H9 (cell line): ENCODE measurements at regions not wholly inside any gene's neighbourhood (a gene's known extent, or its start where the extent isn't known, plus 50 kb on each side); places are given as distances from the start of the nearest gene placed in this dataset.

ENCODE experiments used
- DNase-seq: peaks from one replicate; pipeline ENCODE4 v3.0.0-alpha.2; 2017
- H2AFZ ChIP-seq: one replicate; pipeline ENCODE4 v1.6.1; 2013; ENCODE audit warnings: mild to moderate bottlenecking, low read length, control low read depth, moderate library complexity
- H2AK5ac ChIP-seq: 2 replicates; pipeline ENCODE4 v1.6.1; 2013; ENCODE audit warnings: low read length, control low read depth, mixed read lengths; ENCODE audit not compliant: insufficient read length
- H2BK120ac ChIP-seq: one replicate; pipeline ENCODE4 v1.6.1; 2013; ENCODE audit warnings: low read depth, mild to moderate bottlenecking, low read length, control low read depth, inconsistent platforms; ENCODE audit not compliant: poor library complexity, severe bottlenecking
- H2BK12ac ChIP-seq: 2 replicates; pipeline ENCODE4 v1.6.1; 2013; ENCODE audit warnings: low read length, control low read depth, mixed read lengths, low read depth; ENCODE audit not compliant: insufficient read length
- H2BK15ac ChIP-seq: 2 replicates; pipeline ENCODE4 v1.6.1; 2013; ENCODE audit warnings: low read depth, low read length, control low read depth
- H2BK20ac ChIP-seq: one replicate; pipeline ENCODE4 v1.6.1; 2013; ENCODE audit warnings: low read depth, mild to moderate bottlenecking, low read length, control low read depth, inconsistent platforms; ENCODE audit not compliant: poor library complexity, severe bottlenecking
- H2BK5ac ChIP-seq: 2 replicates; pipeline ENCODE4 v1.6.1; 2013; ENCODE audit warnings: low read length, control low read depth, mixed read lengths; ENCODE audit not compliant: insufficient read length
- H3K14ac ChIP-seq: 2 replicates; pipeline ENCODE4 v1.6.1; 2013; ENCODE audit warnings: low read length, control low read depth; ENCODE audit not compliant: insufficient read depth
- H3K18ac ChIP-seq: 2 replicates; pipeline ENCODE4 v1.6.1; 2013; ENCODE audit warnings: low read depth, mild to moderate bottlenecking, mixed read lengths, low read length, control low read depth; ENCODE audit not compliant: insufficient read length
- H3K23ac ChIP-seq: 2 replicates; pipeline ENCODE4 v1.6.1; 2013; ENCODE audit warnings: low read length, control low read depth, mixed read lengths, low read depth; ENCODE audit not compliant: insufficient read length
- H3K23me2 ChIP-seq: 2 replicates; pipeline ENCODE4 v1.6.1; 2013; ENCODE audit warnings: low read depth, mild to moderate bottlenecking, mixed read lengths, low read length, control low read depth; ENCODE audit not compliant: insufficient read length, poor library complexity, severe bottlenecking
- H3K27ac ChIP-seq: 2 replicates; pipeline ENCODE4 v1.5.1; 2013; ENCODE audit warnings: low read length, control low read depth, mixed read lengths, low read depth; ENCODE audit not compliant: insufficient read length
- H3K27me3 ChIP-seq: 2 replicates; pipeline ENCODE4 v1.6.1; 2013; ENCODE audit warnings: low read length, control low read depth, inconsistent platforms; ENCODE audit not compliant: insufficient read depth
- H3K4ac ChIP-seq: 2 replicates; pipeline ENCODE4 v1.6.1; 2013; ENCODE audit warnings: low read depth, mild to moderate bottlenecking, control low read depth, inconsistent platforms, low read length, moderate library complexity
- H3K4me1 ChIP-seq: 2 replicates; pipeline ENCODE4 v1.6.1; 2013; ENCODE audit warnings: low read length, control low read depth, inconsistent platforms; ENCODE audit not compliant: insufficient read depth
- H3K4me2 ChIP-seq: 2 replicates; pipeline ENCODE4 v1.6.1; 2013; ENCODE audit warnings: low read length, control low read depth, mixed read lengths; ENCODE audit not compliant: insufficient read length, insufficient read depth
- H3K56ac ChIP-seq: 2 replicates; pipeline ENCODE4 v1.6.1; 2013; ENCODE audit warnings: low read depth, mild to moderate bottlenecking, mixed read lengths, low read length, control low read depth; ENCODE audit not compliant: insufficient read length
- H3K79me1 ChIP-seq: 2 replicates; pipeline ENCODE4 v1.6.1; 2013; ENCODE audit warnings: low read depth, mild to moderate bottlenecking, moderate library complexity, low read length, control low read depth, inconsistent platforms; ENCODE audit not compliant: insufficient read depth, poor library complexity, severe bottlenecking
- H3K79me2 ChIP-seq: 2 replicates; pipeline ENCODE4 v1.6.1; 2013; ENCODE audit warnings: low read length, control low read depth, inconsistent platforms; ENCODE audit not compliant: insufficient read depth
- H3K9ac ChIP-seq: 2 replicates; pipeline ENCODE4 v1.6.1; 2013; ENCODE audit warnings: low read length, control low read depth, mixed read lengths; ENCODE audit not compliant: insufficient read length; ENCODE audit errors: extremely low read depth
- H3K9me3 ChIP-seq: one replicate; pipeline ENCODE4 v1.6.1; 2013; ENCODE audit warnings: low read depth, low read length, inconsistent platforms; ENCODE audit not compliant: control insufficient read depth
- H3T11ph ChIP-seq: one replicate; pipeline ENCODE4 v1.6.1; 2013; ENCODE audit warnings: mild to moderate bottlenecking, low read length, control low read depth, inconsistent platforms
- H4K20me1 ChIP-seq: one replicate; pipeline ENCODE4 v1.6.1; 2013; ENCODE audit not compliant: control insufficient read depth, insufficient read length, insufficient read depth
- H4K5ac ChIP-seq: 2 replicates; pipeline ENCODE4 v1.6.1; 2013; ENCODE audit warnings: low read depth, mild to moderate bottlenecking, mixed read lengths, low read length, control low read depth; ENCODE audit not compliant: insufficient read length
- H4K8ac ChIP-seq: replicated peaks from 2 replicates; pipeline ENCODE4 v1.6.1; 2013; ENCODE audit warnings: low read length, control low read depth, mixed read lengths, low read depth; ENCODE audit not compliant: insufficient read length
- H4K91ac ChIP-seq: 2 replicates; pipeline ENCODE4 v1.6.1; 2013; ENCODE audit warnings: low read depth, mild to moderate bottlenecking, moderate library complexity, mixed read lengths, low read length, control low read depth; ENCODE audit not compliant: insufficient read length
- H3K27ac Mint-ChIP-seq, 3 experiments: 2 replicates in 2 of 3; 3 replicates in 1 of 3; pipeline ENCODE4 v1.8.0; 2020 to 2021; ENCODE audit warnings: mixed read lengths in 3 of 3, mild to moderate bottlenecking in 1 of 3, moderate library complexity in 1 of 3
- H3K27me3 Mint-ChIP-seq: 2 replicates; pipeline ENCODE4 v1.8.0; 2021; ENCODE audit warnings: low read depth, mild to moderate bottlenecking, moderate library complexity, mixed read lengths
- H3K36me3 Mint-ChIP-seq, 3 experiments: 2 replicates in 2 of 3; 3 replicates in 1 of 3; pipeline ENCODE4 v1.8.0; 2020 to 2021; ENCODE audit warnings: low read depth in 3 of 3, mixed read lengths in 3 of 3; ENCODE audit not compliant: insufficient read depth in 1 of 3
- H3K4me1 Mint-ChIP-seq, 2 experiments: 2 replicates each; pipeline ENCODE4 v1.8.0; 2020; ENCODE audit warnings: mixed read lengths in 2 of 2
- H3K4me3 Mint-ChIP-seq, 2 experiments: 2 replicates in 1 of 2; 3 replicates in 1 of 2; pipeline ENCODE4 v1.8.0; 2020 to 2021; ENCODE audit warnings: mild to moderate bottlenecking in 2 of 2, mixed read lengths in 2 of 2, moderate library complexity in 1 of 2
- H3K9me3 Mint-ChIP-seq, 2 experiments: 2 replicates in 1 of 2; 3 replicates in 1 of 2; pipeline ENCODE4 v1.8.0; 2020; ENCODE audit warnings: mild to moderate bottlenecking in 2 of 2, mixed read lengths in 2 of 2, moderate library complexity in 1 of 2
- CTCF ChIP-seq: fragments of 200-600 bp; sonication (generic); conservative IDR thresholded peaks from 3 replicates; pipeline ENCODE4 v1.8.0; 2021; ENCODE audit warnings: antibody characterized with exemption, mild to moderate bottlenecking
- WGBS: extraction: QIAGEN DNeasy Blood & Tissue Kit; methylation state at CpG from one replicate; pipeline ENCODE4 v1.1.7; 2013; ENCODE audit warnings: missing lambda C conversion rate, low lambda C conversion rate, mixed read lengths; ENCODE audit not compliant: insufficient read length; ENCODE audit errors: extremely low coverage; 5-methylcytosine and 5-hydroxymethylcytosine counted together

GRCh38 chr4:124035364-124036041 lies 638.9 kb downstream of the SPRY1 start:
- no peak for DNase-seq
- Histone ChIP-seq H3T11ph (no peak overlapping the region), H2AFZ (no peak overlapping the region), H3K79me2 (no peaks in the 10 kb centered on the region), H3K23me2 (no peaks in the 10 kb centered on the region), H3K23ac (no peak overlapping the region), H4K91ac (no peak overlapping the region), H3K14ac (no peak overlapping the region), H3K56ac (no peak overlapping the region), H2BK12ac (no peak overlapping the region), H2BK120ac (no peak overlapping the region), H4K5ac (no peak overlapping the region), H3K9ac (no peak overlapping the region), H2BK15ac (no peak overlapping the region), H3K27me3 (no peaks in the 10 kb centered on the region), H3K4ac (no peak overlapping the region), H2AK5ac (no peak overlapping the region), H3K18ac (no peak overlapping the region), H2BK20ac (no peak overlapping the region), H3K4me2 (no peak overlapping the region), H2BK5ac (no peak overlapping the region), H3K27ac (no peak overlapping the region), H3K79me1 (no peaks in the 10 kb centered on the region), H4K8ac (no peak overlapping the region), H4K20me1 (no peaks in the 10 kb centered on the region), H3K9me3 (no peaks in the 10 kb centered on the region), H3K4me1 (no peaks in the 10 kb centered on the region)
- H3K27me3 Mint-ChIP-seq, result no peaks in the 10 kb centered on the region
- H3K27ac Mint-ChIP-seq, result no peak overlapping the region
- peaks cover 0 to 3% of the 10 kb centered on the region in 2 experiments; a peak in 2 of 5 replicates for H3K9me3 Mint-ChIP-seq
- H3K36me3 Mint-ChIP-seq, result no peaks in the 10 kb centered on the region
- no peak overlapping the region for H3K4me3 Mint-ChIP-seq
- WGBS, result no CpG with 5 or more reads among the region's 1 CpG
- no peak for TF ChIP-seq CTCF
- H3K4me1 Mint-ChIP-seq, result no peaks in the 10 kb centered on the region
